SU-DHL-6 (cell line): ENCODE measurements at regions not wholly inside any gene's neighbourhood (a gene's known extent, or its start where the extent isn't known, plus 50 kb on each side); places are given as distances from the start of the nearest gene placed in this dataset.

Experiments
- H2AFZ ChIP-seq: fragments of 200-600 bp; sonication (generic); 2 replicates; pipeline ENCODE4 v1.6.1; 2014; ENCODE audit warnings: low read depth, mild to moderate bottlenecking, moderate library complexity, mixed read lengths, antibody characterized with exemption, low read length; ENCODE audit not compliant: severe bottlenecking
- H3F3A ChIP-seq: fragments of 200-600 bp; shearing (Covaris generic); 2 replicates; pipeline ENCODE4 v1.6.0; 2016; ENCODE audit warnings: antibody characterized with exemption, mild to moderate bottlenecking; ENCODE audit not compliant: insufficient read depth
- H3K27ac ChIP-seq: fragments of 200-600 bp; sonication (generic); 2 replicates; pipeline ENCODE4 v1.5.1; 2016; ENCODE audit warnings: low read depth, mild to moderate bottlenecking, low read length, moderate library complexity, mixed read lengths
- H3K27me3 ChIP-seq: fragments of 200-600 bp; sonication (generic), shearing (Covaris generic); 2 replicates; pipeline ENCODE4 v1.6.0; 2014; ENCODE audit warnings: mild to moderate bottlenecking, low read length
- H3K36me3 ChIP-seq: fragments of 200-600 bp; sonication (generic); 2 replicates; pipeline ENCODE4 v1.6.1; 2014; ENCODE audit warnings: mild to moderate bottlenecking, low read length, mixed read lengths
- H3K4me2 ChIP-seq: fragments of 300-600, 200-600 bp; shearing (Covaris generic), sonication (generic); 2 replicates; pipeline ENCODE4 v1.6.0; 2014; ENCODE audit warnings: low read length, low read depth, mild to moderate bottlenecking; ENCODE audit not compliant: poor library complexity, severe bottlenecking
- H3K4me3 ChIP-seq: fragments of 200-600 bp; sonication (generic); 2 replicates; pipeline ENCODE4 v1.5.1; 2014; ENCODE audit warnings: antibody characterized with exemption, low read length, mild to moderate bottlenecking, mixed read lengths; ENCODE audit not compliant: insufficient read depth, poor library complexity, severe bottlenecking
- H3K79me2 ChIP-seq: fragments of 200-600 bp; sonication (generic); 2 replicates; pipeline ENCODE4 v1.6.1; 2014; ENCODE audit warnings: mild to moderate bottlenecking, low read length, moderate library complexity; ENCODE audit not compliant: insufficient read depth
- H3K9ac ChIP-seq: fragments of 200-600 bp; sonication (generic); 2 replicates; pipeline ENCODE4 v1.7.0; 2014; ENCODE audit warnings: mild to moderate bottlenecking, low read length
- H3K9me2 ChIP-seq: fragments of 200-600 bp; sonication (generic); replicated peaks from 2 replicates; pipeline ENCODE4 v1.6.1; 2014; ENCODE audit warnings: low read length; ENCODE audit not compliant: insufficient read depth
- H3K9me3 ChIP-seq: fragments of 200-600 bp; sonication (generic); 2 replicates; pipeline ENCODE4 v1.6.1; 2014; ENCODE audit warnings: low read length, mixed read lengths; ENCODE audit not compliant: insufficient read depth
- H4K20me1 ChIP-seq: fragments of 200-600 bp; sonication (generic); 2 replicates; pipeline ENCODE4 v1.6.1; 2014; ENCODE audit warnings: low read depth, mild to moderate bottlenecking, antibody characterized with exemption, low read length, moderate library complexity, mixed read lengths
- EZH2phosphoT487 ChIP-seq: fragments of 200-600 bp; sonication (generic), shearing (Covaris generic); conservative IDR thresholded peaks from 2 replicates; pipeline ENCODE4 v1.6.1; 2018; ENCODE audit warnings: mild to moderate bottlenecking, antibody characterized with exemption, low read length, moderate library complexity, mixed read lengths
- TF ChIP-seq, protein P1 (sequence below): fragments of 200-600 bp; sonication (generic); IDR thresholded peaks from one replicate; pipeline ENCODE4 v1.5.1; 2017; ENCODE audit warnings: antibody characterized with exemption, mild to moderate bottlenecking, low read length, moderate library complexity; ENCODE audit not compliant: insufficient read depth, poor library complexity, severe bottlenecking

DNA sequence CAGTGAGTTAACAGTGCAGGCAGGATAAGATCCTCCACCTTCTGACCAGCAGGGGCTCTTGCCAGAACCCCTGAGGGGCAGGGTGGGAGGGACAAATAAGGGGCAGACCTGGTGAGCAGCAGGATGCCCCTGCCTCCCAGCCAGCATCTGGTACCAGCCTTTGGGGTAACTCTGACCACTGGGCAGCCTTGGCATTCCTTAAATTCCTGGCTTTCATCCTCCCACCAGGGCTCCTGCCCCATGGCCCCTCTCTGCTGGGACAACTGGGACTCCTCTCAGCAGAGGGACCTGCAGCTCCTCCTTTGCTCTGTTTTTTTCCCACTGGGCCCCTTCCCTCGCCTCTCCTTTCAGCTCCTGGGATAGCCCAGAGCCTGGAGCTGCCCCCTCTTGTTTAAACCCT lies 98.0 kb upstream of the CD82 start:
- no peak overlapping the region for H3K27ac ChIP-seq

DNA sequence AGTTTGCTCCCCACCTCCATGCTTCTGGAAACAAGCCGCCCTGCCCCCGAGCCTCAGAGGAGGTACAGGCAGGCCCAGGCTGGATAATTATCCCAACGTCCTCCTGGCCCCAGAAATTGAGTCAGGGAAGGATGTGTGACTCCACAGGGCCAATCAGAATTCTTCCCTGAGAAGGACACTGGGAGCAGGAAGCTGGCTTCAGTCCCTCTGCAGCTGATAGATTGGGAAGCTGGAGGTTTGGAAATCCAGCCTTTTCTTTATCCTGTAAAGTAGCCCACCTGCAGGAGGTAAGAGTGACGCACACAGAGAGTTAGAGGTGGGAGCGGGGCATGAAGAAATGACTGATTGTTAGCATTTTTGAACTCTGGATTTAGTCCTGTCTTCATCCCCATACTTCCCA lies 97.5 kb upstream of the CD82 start:
- H3K4me2 ChIP-seq: no peak overlapping the region
- H3K4me3 ChIP-seq: no peak overlapping the region
- no peak overlapping the region for H3K9ac ChIP-seq
- H3K36me3 ChIP-seq: no peaks in the 10 kb centered on the region
- no peaks in the 10 kb centered on the region for H3K79me2 ChIP-seq
- H3K27me3 ChIP-seq: no peaks in the 10 kb centered on the region
- H2AFZ ChIP-seq: no peak overlapping the region
- TF ChIP-seq EZH2phosphoT487: no peak
- TF ChIP-seq, protein P1, sequence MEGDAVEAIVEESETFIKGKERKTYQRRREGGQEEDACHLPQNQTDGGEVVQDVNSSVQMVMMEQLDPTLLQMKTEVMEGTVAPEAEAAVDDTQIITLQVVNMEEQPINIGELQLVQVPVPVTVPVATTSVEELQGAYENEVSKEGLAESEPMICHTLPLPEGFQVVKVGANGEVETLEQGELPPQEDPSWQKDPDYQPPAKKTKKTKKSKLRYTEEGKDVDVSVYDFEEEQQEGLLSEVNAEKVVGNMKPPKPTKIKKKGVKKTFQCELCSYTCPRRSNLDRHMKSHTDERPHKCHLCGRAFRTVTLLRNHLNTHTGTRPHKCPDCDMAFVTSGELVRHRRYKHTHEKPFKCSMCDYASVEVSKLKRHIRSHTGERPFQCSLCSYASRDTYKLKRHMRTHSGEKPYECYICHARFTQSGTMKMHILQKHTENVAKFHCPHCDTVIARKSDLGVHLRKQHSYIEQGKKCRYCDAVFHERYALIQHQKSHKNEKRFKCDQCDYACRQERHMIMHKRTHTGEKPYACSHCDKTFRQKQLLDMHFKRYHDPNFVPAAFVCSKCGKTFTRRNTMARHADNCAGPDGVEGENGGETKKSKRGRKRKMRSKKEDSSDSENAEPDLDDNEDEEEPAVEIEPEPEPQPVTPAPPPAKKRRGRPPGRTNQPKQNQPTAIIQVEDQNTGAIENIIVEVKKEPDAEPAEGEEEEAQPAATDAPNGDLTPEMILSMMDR: no peak
- no peak overlapping the region for H3K27ac ChIP-seq
- no peaks in the 10 kb centered on the region for H3K9me3 ChIP-seq
- H4K20me1 ChIP-seq: no peaks in the 10 kb centered on the region
- H3F3A ChIP-seq: no peaks in the 10 kb centered on the region
- H3K9me2 ChIP-seq: no peaks in the 10 kb centered on the region

More for the DNA sequence above, 98.0 kb upstream of the CD82 start:
- H3K36me3 ChIP-seq: no peaks in the 10 kb centered on the region
- H3K9me2 ChIP-seq: no peaks in the 10 kb centered on the region
- H3K27me3 ChIP-seq: no peaks in the 10 kb centered on the region
- H4K20me1 ChIP-seq: no peaks in the 10 kb centered on the region
- no peaks in the 10 kb centered on the region for H3K9me3 ChIP-seq
- H3K4me2 ChIP-seq: no peak overlapping the region
- no peaks in the 10 kb centered on the region for H3F3A ChIP-seq
- TF ChIP-seq, protein P1: no peak
- TF ChIP-seq EZH2phosphoT487: no peak
- H3K9ac ChIP-seq: no peak overlapping the region
- no peak overlapping the region for H2AFZ ChIP-seq
- no peaks in the 10 kb centered on the region for H3K79me2 ChIP-seq
- H3K4me3 ChIP-seq: no peak overlapping the region

DNA sequence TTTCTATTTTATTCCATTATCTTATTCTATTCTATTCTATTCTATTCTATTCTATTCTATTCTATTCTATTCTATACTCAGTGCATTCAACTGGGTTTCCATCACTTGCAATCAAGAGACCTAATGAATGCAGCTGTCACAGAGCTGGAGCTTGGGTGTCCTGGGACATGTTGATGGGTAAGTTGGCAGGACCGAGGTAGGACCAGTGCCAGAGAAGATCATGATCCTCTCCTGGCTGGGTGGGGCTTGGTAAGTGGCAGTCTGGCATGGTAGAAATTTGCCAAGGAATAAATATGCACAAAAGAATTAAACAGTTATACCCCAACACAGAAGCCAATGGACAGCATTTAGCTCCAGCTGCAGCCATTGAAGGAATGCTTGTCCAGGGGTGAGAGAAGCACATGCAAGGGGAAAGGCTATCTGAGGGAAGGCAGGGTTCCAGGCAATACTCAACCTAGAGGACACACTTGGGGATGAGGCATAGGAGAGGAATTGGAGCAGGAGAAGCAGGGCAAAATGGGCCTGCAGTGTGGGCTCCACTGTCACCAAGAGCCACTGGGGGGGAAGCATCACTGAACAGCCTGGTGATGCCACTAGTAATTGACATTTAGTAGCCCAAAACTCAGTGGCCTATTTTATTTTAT lies 97.0 kb upstream of the CD82 start:
- Histone ChIP-seq H4K20me1 (no peaks in the 10 kb centered on the region), H3K36me3 (no peaks in the 10 kb centered on the region), H3K9me3 (no peaks in the 10 kb centered on the region), H3F3A (no peaks in the 10 kb centered on the region), H3K9me2 (no peaks in the 10 kb centered on the region), H3K9ac (no peak overlapping the region), H3K27me3 (no peaks in the 10 kb centered on the region), H3K4me2 (no peak overlapping the region), H3K4me3 (no peak overlapping the region), H3K27ac (no peak overlapping the region), H2AFZ (no peak overlapping the region), H3K79me2 (no peaks in the 10 kb centered on the region)
- no peak for TF ChIP-seq EZH2phosphoT487
- TF ChIP-seq, protein P1: no peak
